Colonic mucosa (tissue), 4 donors: ENCODE measurements at regions not wholly inside any gene's neighbourhood (a gene's known extent, or its start where the extent isn't known, plus 50 kb on each side); places are given as distances from the start of the nearest gene placed in this dataset.

Experiments
- DNase-seq: peaks from one replicate; pipeline ENCODE4 v3.0.0-alpha.2; 2020
- H3K27ac ChIP-seq: fragments of 200-600 bp; one replicate; pipeline ENCODE4 v1.8.0; 2021
- H3K27me3 ChIP-seq: fragments of 200-600 bp; one replicate; pipeline ENCODE4 v1.8.0; 2021
- H3K36me3 ChIP-seq: fragments of 200-600 bp; one replicate; pipeline ENCODE4 v1.8.0; 2021
- H3K4me1 ChIP-seq: fragments of 200-600 bp; one replicate; pipeline ENCODE4 v1.8.0; 2021; ENCODE audit warnings: mild to moderate bottlenecking
- H3K4me3 ChIP-seq: fragments of 200-600 bp; one replicate; pipeline ENCODE4 v1.8.0; 2021
- H3K9ac ChIP-seq, 2 donors: one replicate each; pipeline ENCODE4 v1.7.0; 2013; ENCODE audit warnings: control low read depth in 2 of 2, low read depth in 2 of 2, low read length in 2 of 2
- H3K9me3 ChIP-seq: fragments of 200-600 bp; one replicate; pipeline ENCODE4 v1.8.0; 2021
- CTCF ChIP-seq: fragments of 200-600 bp; IDR thresholded peaks from one replicate; pipeline ENCODE4 v1.8.0; 2022; ENCODE audit warnings: antibody characterized with exemption, mild to moderate bottlenecking
- intact Hi-C: fragments of 100-400 bp; cut with DNase I; formaldehyde crosslinking; loops from one replicate; pipeline ENCODE4 v1.14.1; 2022
- donor health status: healthy.
- donor health status: DM: no; HTN: no; CAD: no.
- donor health status: DM: no; HTN: no; CAD: no.

GRCh38 chr20:48326868-48327267, 500.9 kb downstream of the PREX1 start:
- Histone ChIP-seq H3K4me1 (no peaks in the 10 kb centered on the region), H3K4me3 (no peak overlapping the region), H3K9ac (no peak overlapping the region), H3K36me3 (no peaks in the 10 kb centered on the region), H3K27ac (no peak overlapping the region), H3K27me3 (no peaks in the 10 kb centered on the region), H3K9me3 (no peaks in the 10 kb centered on the region)
- no peak for DNase-seq
- intact Hi-C loops, result no loop called here
- no peak for TF ChIP-seq CTCF

GRCh38 chr20:48326434-48326691, 501.4 kb downstream of the PREX1 start:
- Histone ChIP-seq H3K9ac (no peak overlapping the region), H3K9me3 (no peaks in the 10 kb centered on the region), H3K27ac (no peak overlapping the region), H3K4me1 (no peaks in the 10 kb centered on the region), H3K27me3 (no peaks in the 10 kb centered on the region), H3K36me3 (no peaks in the 10 kb centered on the region), H3K4me3 (no peak overlapping the region)
- no peak for DNase-seq
- intact Hi-C loops, result no loop called here
- no peak for TF ChIP-seq CTCF

GRCh38 chr20:48325656-48326433, 502.0 kb downstream of the PREX1 start:
- Histone ChIP-seq H3K9me3 (no peaks in the 10 kb centered on the region), H3K36me3 (no peaks in the 10 kb centered on the region), H3K4me1 (no peaks in the 10 kb centered on the region), H3K9ac (no peak overlapping the region), H3K27me3 (no peaks in the 10 kb centered on the region), H3K27ac (no peak overlapping the region), H3K4me3 (no peak overlapping the region)
- intact Hi-C loops, result no loop called here
- no peak for TF ChIP-seq CTCF
- no peak for DNase-seq

DNA sequence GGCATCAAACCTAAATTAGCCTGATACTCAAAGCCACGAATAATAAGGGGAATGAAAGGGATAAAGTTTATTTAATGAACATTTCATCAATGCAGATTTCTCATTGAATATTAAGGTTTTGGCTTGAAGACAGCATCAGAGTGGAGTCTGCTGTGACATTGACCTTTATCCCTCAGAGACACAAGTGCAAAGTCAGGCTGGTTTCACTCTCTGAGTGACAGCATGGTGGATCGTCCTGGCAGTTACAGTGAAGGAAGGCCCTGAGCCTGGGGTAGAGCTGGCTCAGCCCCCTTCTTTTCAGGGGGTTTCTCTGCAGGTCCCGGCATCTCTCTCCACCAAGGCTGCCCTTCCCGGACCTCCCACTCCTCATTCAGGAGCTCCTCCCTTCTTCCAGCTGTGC, 503.1 kb downstream of the PREX1 start:
- Histone ChIP-seq H3K4me3 (no peak overlapping the region), H3K27me3 (no peaks in the 10 kb centered on the region), H3K9me3 (no peaks in the 10 kb centered on the region), H3K9ac (no peak overlapping the region), H3K36me3 (no peaks in the 10 kb centered on the region), H3K27ac (no peak overlapping the region), H3K4me1 (no peaks in the 10 kb centered on the region)
- no peak for TF ChIP-seq CTCF
- DNase-seq, result no peak
- intact Hi-C loops, result no loop called here

GRCh38 chr20:48321271-48321670, 506.5 kb downstream of the PREX1 start:
- Histone ChIP-seq H3K27me3 (no peaks in the 10 kb centered on the region), H3K36me3 (no peaks in the 10 kb centered on the region), H3K27ac (no peak overlapping the region), H3K4me3 (no peak overlapping the region), H3K9me3 (no peaks in the 10 kb centered on the region), H3K4me1 (no peaks in the 10 kb centered on the region), H3K9ac (no peak overlapping the region)
- TF ChIP-seq CTCF, result no peak
- DNase-seq, result no peak
- intact Hi-C loops, result no loop called here
